HG02938 (cell line): ENCODE measurements at regions not wholly inside any gene's neighbourhood (a gene's known extent, or its start where the extent isn't known, plus 50 kb on each side); places are given as distances from the start of the nearest gene placed in this dataset.
"Not testable (repeated sequence)": the region's sequence is repeated elsewhere in the genome, so short reads cannot be mapped to it uniquely, and the experiment has no call there.

Experiments used
- ATAC-seq: cut with Tn5 transposase; IDR thresholded peaks from one replicate; pipeline ENCODE4 v1.9.1; 2021; ENCODE audit warnings: mild to moderate bottlenecking, moderate library complexity; ENCODE audit not compliant: unreplicated experiment

DNA sequence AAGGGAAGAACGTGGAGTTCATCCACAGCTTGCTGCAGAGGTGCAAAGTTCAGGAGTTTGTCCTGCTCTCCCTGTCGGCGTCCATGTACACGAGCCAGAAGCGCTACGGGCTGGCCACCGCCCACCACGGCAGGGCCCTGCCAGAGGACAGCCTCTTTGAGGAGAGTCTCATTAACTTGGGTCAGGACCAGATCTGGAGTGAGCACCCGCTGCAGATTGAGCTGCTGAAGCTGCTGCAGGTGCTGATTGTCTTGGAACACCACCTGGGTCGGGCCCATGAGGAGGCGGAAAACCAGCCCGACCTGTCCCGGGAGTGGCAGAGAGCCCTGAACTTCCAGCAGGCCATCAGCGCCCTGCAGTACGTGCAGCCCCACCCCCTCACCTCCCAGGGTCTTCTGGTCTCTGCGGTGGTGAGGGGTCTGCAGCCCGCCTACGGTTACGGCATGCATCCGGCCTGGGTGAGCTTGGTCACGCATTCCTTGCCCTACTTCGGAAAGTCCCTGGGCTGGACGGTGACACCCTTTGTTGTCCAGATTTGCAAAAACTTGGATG is 73.8 kb upstream of the MORC3 start:
- ATAC-seq: no peak

DNA sequence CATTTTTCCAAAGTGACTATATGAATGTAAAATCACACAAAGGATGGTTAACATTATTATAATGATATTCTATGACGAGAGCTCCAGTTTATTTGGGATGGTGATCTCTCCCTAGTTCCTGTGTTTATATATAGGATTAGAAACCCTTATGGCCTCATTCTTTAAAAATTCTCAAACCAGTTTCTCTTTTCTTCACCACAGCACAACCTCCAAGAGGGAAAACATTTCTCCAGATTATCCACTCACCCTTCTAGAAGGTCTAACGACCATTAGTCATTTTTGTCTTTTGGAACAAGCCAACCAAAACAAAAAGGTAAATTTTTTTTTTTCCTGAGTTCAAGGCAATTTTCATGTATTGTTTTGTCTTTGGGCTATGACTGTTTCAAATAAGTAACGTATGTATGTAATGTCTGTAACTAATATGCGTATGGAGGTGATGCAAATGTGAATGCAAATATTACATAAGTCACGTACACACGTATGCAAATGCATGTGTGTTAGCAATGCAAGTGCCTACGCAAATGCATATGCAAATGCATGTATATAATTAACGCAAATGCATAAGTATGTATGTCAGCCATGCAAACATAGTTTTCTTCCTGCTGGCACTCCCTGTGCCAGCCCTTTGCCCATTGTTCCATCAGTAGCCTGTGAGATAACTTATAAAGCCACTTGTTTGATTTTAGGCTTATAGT is 72.5 kb upstream of the MORC3 start:
- no peak for ATAC-seq

DNA sequence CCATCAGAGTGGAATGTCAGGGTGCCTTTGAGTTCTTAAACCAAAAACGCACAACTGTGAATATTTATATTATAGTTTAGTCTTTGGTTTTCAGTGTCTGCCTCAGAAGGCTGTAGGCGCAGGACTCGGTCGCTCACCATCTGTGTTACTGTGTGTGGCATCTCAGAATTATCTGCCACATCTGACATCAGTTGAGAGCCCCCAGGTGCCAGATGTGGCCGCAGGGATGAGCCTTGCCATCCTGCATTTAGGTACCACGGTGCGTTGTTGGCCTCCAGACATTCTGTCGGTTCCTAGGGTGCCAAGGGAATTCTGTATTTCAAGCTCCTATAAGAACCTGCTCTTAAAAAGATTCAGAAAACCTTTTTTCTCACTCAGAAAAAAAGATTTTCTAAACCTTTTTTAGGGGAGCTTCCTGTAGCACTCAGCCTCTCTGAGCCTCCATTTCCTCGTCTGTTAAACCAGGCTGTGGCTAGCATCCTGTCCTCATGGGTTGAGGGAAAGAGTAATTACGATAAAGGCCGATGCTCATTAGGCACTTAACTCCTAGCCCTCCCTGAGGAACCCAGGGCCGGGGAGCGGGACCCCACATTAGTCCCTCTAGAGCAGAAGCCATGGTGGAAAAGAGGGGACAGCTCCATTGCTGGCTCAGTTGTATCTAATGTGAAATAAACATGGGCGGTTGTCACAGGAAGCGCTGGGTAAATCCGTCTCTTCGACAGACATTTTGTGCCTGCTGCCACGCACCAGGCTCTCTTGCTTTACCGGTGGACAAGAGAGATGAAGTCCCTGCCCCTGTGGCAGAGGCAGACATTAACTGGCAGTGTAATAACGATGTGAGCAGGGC is 70.2 kb upstream of the MORC3 start:
- no peak for ATAC-seq

DNA sequence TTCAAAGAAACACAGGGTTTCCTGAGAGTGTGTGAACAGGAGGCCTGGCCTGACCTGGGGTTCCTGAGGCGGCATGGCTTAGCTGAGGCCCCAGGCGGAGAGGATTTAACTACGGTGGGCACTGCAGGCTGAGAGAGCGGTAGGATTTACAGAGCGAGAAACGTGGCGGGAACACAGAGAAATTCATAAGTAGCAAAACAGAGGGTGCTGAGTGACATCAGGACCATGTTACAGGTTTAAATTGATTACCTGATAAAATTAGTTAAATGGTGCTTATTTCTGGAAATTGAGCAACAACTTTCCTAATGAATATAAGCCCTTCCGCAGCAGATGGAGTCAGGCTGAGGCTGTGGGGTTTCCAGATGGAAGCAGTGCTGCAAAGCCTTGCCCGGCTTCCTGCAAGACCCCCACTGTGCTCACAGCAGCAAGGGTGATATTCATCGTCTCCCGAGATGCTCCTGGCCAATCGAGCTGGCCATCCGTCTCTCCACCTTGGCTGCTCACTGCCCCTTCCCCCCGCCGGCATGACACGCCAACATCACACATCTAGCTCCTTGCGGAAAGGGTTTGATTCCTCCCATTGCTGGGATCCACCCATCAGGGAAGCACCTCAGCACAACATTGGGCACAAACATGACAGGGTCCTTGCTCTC is 69.4 kb upstream of the MORC3 start:
- ATAC-seq: no peak

DNA sequence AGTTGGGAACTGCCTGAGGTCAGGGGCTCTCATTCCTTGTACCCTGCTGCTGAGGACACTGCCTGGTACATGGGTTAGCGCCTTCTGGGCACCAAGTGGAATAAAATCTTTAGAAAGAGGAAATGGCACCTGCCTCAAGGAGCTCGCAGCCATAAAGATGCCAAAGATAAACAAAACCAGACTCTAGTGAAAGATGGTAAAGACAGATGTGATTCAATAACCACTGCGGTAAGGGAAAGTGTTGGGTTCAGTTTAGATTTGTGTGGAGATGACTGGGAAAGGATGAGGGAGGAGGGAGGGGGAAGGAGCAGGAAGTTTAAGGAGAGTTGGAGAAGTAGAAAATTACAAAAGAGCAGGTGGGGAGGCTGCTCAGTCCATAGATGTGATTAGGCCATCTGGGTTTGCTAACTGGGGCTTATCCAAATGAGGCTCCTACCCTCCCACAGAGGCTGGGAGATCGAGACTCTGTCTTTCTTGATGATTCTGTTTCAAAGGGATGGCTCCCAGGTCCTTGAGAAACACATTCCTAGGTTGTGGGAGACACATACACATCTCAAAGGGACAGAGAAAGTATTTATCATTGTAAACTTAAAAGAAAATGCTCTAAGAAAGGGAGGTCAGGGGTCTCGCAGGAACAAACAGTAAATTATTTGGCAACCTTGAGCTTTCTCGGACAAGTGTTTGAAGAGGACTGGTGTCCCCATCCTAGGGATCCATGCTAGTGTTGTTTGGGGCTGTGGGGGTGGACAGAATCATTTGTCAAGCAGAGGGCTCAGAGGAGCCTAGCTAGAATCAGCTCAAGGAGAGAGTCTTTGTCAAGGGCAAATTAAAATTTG is 65.7 kb upstream of the MORC3 start:
- ATAC-seq: no peak

DNA sequence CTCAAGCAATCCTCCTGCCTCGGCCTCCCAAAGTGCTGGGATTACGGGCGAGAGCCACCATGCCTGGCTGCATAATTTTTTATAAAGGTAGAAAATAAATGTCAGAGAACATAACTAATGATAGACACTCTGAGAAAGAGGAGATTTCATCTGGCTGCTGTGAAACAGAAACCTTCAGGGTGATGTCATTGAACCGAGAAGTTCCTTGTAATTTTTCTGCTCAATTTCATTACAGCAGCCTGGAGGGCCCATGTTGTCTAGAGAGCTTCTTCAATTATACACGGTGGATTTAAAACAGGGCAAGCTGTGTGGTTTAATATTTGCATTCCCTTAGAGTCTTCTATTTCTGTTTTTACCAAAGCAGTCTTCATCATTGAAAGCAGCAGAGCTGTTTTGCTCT is 64.3 kb upstream of the MORC3 start:
- peak; percentile 62 for ATAC-seq

DNA sequence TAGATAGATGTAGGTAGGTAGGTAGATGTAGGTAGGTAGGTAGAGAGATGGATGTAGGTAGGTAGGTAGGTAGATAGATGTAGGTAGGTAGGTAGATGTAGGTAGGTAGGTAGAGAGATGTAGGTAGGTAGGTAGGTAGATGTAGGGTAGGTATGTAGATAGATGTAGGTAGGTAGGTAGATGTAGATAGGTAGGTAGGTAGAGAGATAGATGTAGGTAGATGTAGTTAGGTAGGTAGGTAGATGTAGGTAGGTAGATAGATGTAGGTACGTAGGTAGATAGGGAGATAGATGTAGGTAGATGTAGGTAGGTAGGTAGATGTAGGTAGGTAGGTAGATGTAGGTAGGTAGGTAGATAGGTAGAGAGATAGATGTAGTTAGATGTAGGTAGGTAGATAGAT is 62.3 kb upstream of the MORC3 start:
- ATAC-seq: no peak

DNA sequence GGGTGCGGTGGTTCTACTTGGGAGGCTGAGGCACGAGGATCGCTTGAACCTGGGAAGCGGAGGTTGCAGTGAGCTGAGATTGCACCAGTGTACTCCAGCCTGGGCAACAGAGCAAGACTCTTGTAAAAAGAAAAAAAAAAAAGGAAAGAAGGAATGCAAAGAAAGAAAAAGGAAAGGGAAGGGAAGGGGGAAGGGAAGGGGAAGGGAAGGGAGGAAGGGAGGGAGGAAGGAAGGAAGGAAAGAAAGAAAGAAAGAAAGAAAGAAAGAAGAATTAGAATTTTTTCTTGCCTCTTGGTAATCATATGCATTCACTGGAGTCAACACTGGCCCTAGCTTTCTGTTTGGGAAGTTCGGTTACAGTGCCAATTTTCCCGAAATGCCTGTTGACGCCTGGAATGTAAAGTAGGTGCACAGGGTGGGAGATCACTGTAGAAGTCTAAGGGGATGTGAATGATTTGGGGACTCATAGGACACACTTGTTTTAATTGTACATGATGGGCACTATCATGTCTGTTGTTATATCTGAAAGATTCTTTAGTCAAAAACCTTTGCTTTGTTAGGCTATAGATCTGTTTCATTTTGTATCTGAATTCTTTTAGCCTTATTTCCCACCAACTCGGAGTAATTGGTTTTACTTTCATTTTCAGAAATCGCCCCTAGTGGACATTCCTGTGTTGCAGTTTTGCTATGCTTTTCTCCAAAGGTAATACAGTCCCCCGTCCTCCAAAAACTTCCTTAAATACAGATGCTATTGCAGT is 59.8 kb upstream of the MORC3 start:
- no peak for ATAC-seq

DNA sequence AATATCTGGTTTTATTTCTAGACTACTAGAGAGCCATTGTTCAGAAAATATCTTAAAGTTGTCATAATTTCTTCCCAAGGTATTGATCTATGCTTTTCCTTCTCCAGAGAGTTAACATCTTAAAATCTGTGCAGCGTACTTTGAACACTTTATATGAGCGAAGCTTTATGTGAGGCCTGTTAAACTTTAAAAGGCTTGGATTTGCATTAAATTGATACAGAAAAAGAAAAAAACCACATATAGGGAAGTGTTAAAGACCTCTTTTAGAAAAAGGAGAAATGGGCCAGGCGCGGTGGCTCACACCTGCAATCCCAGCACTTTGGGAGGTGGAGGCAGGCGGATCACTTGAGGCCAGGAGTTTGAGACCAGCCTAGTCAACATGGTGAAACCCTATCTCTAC is 59.2 kb upstream of the MORC3 start:
- no peak for ATAC-seq

DNA sequence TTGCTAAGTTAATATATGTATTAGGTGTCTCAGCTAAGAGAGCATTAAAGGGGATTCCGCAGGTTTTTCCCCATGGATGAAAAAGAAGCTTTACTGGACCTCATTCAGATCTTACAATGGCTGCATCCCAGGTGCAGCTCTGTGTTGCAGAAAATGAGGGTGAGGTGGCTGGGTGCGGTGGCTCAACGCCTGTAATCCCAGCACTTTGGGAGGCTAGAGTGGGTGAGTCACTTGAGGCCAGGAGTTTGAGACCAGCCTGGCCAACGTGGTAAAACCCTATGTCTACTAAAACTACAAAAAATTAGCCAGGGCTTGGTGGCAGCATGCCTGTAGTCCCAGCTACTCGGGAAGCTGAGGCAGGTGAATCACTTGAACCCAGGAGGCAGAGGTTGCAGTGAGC is 58.5 kb upstream of the MORC3 start:
- ATAC-seq: no peak

DNA sequence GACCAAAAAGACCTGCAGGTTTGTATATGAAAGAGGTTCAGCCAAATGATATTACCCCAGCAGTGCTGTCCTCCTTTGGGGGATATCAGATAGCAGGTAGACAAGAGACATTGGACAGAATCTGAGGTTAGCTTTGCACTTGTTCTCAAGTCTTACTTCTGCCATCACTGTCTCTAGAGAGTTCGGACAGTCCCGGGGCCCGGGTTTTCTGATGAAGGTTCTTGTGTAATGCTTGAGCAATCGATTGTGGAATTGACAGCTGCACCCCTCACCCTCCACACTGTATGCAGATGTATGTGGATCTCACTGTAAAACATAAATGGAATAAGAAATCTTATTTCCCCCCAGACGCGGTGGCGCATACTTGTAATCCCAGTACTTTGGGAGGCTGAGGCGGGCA is 56.2 kb upstream of the MORC3 start:
- no peak for ATAC-seq

DNA sequence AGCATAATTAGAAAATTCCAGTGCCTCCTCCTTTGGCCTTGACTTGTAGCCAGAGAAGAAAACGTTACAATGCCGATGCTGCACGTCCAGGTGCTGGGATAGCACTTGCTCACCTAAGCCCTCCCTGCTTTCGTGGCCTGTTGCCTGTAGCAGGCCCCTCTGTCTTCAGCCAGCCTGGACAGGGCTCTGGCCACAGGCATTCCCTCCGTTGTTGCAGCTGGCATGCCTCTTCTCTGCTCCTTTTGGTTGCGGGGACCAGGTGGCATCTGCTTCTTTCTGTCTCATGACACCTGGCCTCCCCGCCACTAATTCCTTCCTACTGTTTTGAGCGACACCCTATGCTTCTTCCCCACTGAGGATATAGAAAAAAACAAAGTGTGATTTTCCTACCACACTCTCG is 54.6 kb upstream of the MORC3 start:
- no peak for ATAC-seq

DNA sequence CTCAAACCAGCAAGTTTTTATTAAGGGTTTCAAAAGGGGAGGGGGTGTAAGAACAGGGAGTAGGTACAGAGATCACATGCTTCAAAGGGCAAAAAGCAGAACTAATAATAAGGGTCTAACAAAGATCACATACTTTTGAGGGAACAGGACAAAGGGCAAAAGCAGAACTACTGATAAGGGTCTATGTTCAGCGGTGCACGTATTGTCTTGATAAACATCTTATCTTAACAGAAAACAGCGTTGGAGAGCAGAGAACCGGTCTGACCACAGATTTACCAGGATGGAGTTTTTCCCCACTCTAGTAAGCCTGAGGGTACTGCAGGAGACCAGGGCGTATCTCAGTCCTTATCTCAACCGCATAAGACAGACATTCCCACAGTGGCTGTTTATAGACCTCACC is 52.2 kb upstream of the MORC3 start:
- ATAC-seq: not testable (repeated sequence)

DNA sequence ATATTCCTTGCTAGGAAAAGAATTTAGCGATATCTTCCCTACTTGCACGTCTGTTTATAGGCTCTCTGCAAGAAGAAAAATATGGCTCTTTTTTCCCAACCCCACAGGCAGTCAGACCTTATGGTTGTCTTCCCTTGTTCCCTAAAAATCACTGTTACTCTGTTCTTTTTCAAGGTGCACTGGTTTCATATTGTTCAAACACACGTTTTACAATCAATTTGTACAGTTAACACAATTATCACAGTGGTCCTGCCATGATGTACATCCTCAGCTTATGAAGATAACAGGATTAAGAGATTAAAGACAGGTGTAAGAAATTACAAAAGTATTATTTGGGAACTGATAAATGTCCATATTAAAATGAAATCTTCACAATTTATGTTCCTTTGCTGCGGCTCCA is 51.7 kb upstream of the MORC3 start:
- not testable (repeated sequence) for ATAC-seq
